ENCODE measurements at regions not wholly inside any gene's neighbourhood (a gene's known extent, or its start where the extent isn't known, plus 50 kb on each side); places are given as distances from the start of the nearest gene placed in this dataset.

DNA sequence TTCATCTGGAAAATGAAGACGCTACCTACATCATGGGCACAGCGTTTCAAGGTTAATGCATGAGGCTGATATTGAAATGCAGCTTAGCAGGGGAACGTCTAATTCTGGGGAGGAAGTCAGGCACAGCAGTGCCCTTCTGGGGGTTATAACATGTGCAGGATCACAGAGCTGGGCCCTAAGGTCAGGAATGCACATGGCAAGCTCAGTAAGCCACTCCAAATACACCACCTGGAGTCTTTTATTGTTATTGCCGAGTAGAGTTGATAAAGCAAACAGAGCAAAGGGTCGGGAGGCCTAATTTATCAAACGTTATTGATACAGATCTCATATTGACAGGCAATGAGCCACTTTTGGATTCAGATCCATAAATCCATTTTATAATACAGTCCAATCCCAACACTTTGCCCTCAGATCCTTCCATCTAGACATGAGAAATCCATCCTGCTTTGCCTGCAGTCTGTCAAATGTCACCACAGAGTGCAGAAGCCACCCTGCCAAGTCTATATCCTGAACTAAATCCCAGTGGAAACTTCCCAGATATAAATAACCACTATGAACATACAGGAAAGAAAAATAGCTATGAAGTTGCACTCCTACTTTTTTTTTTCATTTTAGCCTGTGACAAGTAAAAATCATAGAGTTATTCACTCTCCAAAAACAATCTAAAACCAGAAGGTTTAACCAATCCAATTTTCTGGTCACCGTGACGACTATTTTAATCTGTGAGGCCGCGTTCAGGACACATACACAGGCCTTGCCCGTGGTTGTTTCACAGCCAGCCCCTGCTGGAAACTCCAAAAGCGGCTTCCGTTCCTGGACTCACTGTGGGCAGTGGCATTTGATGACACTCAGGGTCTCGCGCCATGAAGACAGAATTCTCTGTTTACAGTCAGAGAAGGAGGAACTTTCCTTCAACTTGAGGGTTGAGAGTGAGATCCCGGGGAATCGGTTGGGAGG lies 335.4 kb downstream of the DHX15 start:
- DNase-seq (ENCODE audit: low read depth in 1 of 2, low spot score in 1 of 2), result no peak

DNA sequence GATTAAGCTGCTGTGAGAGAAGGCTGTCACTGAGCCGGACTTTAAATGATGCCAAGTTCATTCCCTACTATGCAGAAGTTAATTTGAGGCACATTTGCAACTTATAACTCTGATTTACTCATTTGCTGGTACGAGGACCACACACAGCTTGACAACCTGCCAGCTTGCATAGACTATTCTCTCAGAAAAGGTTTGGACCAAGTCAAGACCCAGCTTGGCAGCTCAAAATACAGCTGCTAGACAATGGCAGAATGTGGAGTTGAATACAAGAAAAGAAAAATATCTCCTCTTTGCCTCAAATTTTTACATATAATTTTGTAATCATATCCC lies 338.9 kb downstream of the DHX15 start:
- DNase-seq (ENCODE audit: low read depth in 1 of 2, low spot score in 1 of 2), result no peak

DNA sequence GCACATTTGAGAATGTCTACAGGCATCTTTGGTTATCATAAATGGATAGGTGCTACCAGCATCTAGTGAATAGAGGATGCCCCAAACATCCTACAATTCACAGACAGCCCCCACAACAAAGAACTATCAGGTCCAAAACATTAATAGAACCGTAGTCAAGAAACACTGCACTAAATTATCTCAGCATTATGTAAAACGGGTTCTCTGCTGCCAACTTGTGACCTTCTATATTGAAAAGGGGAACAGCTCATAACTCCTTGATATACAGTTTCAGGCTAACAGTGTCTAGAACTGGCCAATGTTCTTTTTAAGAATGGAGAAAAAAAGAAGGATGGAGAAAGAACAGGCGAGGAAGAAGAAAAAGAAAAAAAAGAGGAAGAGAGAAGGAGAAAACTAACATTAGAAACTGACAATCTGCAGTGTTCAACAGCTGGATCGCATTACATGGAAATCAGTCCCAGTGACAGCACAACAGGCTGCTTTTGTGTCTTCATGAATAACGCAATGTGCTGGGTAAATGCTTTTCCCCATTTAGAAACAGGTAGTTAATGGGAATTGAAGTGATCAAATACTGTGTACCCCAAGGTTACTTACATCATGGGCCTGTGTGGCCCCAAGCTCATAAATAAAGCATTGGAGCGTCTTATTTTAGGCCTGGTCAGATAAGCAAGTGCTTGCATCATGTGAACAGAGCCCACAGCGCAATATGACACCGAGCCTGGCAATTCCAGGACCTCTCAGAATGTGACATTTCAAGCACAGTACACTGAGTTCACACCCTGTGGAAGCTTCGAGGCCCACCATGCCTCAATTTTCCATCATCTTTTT lies 339.5 kb downstream of the DHX15 start:
- no peak for DNase-seq (ENCODE audit: low read depth in 1 of 2, low spot score in 1 of 2)

DNA sequence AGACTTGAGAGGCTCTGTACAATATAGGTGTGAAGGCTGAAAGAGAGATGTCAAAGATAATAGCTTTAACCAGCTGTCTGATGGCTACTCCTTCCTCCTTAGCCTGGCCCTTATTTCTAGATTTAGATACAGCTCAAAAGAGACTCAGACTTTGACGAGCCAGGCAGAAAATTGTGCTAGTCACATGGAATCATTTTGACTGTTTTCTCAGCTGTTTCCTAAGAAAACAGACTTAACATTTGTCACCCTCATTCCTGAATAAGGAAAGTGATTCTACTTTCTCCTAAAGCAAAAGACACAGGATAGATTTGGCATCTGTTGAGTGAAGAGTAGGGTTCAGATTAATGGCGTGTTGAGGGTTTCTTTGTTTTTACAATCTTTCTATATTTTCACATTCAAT lies 340.7 kb downstream of the DHX15 start:
- no peak for DNase-seq (ENCODE audit: low read depth in 1 of 2, low spot score in 1 of 2)

DNA sequence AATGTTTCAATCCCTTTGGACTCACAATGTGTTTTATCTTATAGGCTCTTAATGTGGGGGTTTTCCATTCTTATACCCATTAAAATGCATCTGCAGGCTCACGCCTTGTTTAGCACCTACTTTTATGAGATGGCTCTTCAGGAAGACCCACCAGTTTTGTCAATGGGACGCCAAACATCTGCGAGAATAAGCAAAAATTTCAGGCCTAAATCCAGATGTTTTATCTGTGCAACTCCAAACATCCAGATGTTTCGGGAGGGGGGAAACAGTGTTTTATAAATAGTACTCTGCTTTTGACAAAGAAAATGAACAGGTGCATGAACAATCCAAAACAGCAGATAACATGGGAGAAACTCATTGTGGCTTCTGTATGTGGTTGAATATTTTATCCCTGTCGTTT lies 342.8 kb downstream of the DHX15 start:
- no peak for DNase-seq (ENCODE audit: low read depth in 1 of 2, low spot score in 1 of 2)

DNA sequence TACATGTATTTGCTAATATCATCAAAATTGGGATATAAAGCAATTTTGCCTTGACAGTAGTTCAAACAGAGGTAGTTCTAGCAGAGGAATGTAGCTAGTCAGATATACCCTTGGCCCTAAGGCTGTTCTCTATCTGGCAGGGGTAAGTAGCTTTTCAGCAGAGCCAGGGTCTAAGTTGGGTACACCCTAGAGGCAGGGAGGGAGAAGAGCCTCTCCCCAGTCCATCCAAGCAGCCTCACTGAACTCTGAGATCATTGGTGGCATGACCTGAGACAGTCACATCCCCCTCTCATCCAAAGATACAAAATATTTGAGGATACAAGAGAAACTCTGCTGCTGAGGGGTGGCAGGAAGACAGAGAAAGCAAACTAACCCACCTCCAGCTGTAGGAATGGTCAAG lies 343.7 kb downstream of the DHX15 start:
- no peak for DNase-seq (ENCODE audit: low read depth in 1 of 2, low spot score in 1 of 2)

DNA sequence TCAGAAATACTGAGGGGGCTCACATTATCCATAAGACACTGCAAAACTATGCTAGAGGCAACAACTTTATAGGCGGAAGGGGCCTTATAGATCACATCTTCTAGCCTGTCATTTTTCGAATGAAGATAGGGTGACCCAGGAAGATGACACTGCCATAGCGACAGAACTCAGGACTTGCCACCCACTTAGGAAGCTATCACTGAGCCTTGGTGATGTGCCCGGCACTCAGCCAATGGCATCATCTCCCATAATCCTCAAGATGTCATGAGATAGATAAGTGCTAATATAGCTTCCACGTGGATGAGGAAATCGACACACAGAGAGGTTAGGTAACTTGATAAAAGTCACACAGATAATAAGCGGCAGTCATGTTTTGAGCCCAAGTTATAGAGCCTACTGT lies 346.6 kb downstream of the DHX15 start:
- no peak for DNase-seq (ENCODE audit: low read depth in 1 of 2, low spot score in 1 of 2)

DNA sequence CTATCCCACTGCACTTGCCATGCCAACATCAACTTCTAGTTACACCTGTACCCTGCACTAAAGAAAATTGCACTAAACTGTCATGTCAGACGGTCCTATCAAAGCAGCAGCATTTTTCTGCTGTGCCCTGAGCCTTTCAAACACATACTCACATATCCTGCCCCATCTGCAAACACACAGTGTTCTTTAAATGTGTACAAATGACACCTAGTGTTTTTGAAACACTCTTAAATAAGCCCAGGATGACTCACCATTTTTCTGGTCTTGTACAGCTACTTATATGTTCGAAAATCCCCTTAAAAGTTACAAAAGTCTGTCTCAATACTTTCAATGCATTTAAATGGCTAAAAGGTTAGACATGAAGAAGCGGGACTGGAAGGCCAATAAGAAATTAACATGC lies 346.7 kb upstream of the PPARGC1A start:
- no peak for DNase-seq (ENCODE audit: low read depth in 1 of 2, low spot score in 1 of 2)

DNA sequence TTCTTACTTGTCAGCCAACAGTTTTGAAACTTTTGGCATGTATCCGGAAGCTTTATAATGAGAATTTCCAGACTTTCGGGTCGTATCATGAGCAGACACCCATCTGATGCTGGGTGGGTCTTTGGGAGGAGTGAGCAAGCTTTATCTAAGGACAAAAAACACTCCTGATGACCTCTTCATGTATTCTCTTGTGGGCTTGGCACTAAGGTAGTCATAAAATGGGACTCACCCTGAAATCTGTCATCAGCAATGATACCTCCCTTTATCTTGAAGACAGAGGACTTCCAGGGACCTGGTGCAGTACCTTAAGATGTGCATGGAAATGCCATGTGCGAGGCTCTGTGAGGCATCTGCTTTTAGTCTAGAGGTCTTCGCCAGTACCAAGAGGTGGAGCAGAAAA lies 346.3 kb upstream of the PPARGC1A start:
- DNase-seq (ENCODE audit: low read depth in 1 of 2, low spot score in 1 of 2), result no peak

DNA sequence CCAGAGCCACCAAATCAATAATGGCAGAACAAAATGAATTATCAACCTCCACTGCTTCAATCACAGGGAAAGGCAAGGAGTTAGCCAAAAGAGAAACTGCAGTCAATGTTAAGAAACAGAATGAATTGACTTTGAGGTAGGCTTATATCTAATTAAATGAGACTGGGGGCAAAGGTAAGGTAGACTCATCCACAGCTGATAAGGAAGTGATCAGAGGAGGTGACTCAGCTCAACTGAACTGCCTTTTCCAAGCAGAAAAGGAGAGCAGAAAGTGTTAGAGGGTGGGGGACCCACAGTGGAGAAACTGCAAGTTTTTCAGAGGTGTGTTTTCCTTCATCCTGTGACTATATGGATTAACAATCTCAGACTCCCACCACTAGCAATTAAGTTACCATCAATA lies 345.8 kb upstream of the PPARGC1A start:
- DNase-seq (ENCODE audit: low read depth in 1 of 2, low spot score in 1 of 2), result no peak

DNA sequence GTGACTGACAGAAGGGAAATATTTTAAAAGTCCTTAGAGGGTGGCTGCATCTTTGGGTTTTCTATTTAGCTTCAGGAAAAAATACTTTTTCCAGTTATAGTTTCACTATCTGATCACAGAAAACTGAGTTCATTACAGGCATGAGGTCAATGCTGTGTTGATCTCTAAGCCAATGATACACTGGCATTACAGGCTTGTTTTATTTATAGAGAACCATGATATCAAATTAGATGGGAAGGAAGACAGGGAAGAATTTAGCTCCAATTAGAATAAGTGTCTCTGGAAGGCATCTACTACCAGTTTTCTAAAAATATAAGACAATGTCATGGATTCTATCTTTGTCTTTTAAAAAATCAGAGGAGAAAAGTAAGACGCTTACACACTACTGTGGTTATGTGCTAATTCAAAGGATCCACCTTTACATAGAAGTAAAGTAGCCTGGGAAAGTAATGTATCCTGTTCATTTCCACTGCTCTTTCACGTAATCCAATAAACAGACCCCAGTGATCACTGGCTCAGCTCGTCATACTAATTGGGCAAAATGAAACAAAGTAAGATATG lies 344.5 kb upstream of the PPARGC1A start:
- DNase-seq (ENCODE audit: low read depth in 1 of 2, low spot score in 1 of 2), result no peak

DNA sequence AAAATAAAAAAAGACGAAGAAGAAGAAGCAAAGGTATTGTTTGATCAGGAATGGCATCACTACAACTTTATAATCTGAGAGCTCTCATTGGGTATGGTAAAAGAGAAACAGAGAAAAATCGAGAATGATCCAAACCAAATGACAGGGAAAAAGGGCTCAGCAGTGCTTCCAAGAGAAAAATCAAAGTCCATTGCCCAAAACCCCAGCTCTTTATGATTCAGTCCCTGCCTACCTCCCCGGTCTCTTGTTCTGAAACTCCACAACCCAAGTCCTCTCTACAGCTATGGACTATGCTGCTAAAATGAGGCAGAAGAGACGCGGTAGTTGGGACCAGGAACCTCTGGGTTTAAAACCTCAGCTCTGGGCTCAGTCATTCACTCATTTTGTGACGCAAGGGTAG lies 341.1 kb upstream of the PPARGC1A start:
- no peak for DNase-seq (ENCODE audit: low read depth in 1 of 2, low spot score in 1 of 2)

DNA sequence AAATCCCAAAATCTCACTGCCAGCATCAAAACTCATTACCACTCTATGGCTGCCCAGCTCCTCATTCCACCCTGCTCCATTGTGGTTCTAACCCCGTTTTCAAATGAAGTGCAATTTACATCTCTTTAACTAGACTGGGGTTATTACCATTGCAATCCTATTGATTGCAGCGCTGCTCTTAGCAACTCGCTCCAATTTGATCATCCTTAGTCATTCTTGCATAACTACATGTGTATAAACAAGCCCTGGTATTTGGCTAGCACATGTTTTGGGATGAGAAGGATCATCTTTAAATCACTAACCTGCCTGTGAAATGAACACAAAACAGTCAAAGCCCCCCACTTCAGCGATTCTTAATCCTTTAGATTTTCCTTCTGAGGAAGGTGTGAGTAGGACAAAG lies 340.1 kb upstream of the PPARGC1A start:
- DNase-seq (ENCODE audit: low read depth in 1 of 2, low spot score in 1 of 2), result no peak

DNA sequence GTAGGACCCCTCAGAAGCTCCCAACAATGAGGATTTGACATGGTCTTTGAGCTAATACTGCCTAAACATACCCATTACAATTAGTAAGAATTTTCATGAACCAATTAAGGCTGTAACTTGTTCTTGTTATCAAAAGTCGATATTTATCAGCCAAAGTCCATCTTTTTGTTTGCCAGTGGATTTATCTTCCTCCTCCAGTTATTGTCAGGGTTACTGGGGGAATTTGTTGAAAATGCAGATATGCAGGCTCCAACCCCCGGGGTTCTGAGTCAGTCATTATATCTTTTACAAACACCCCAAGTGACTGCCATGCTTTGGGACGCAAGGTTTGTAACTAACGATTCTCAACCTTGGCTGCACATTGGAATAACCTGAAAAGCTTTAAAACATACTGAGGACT lies 338.8 kb upstream of the PPARGC1A start:
- no peak for DNase-seq (ENCODE audit: low read depth in 1 of 2, low spot score in 1 of 2)

DNA sequence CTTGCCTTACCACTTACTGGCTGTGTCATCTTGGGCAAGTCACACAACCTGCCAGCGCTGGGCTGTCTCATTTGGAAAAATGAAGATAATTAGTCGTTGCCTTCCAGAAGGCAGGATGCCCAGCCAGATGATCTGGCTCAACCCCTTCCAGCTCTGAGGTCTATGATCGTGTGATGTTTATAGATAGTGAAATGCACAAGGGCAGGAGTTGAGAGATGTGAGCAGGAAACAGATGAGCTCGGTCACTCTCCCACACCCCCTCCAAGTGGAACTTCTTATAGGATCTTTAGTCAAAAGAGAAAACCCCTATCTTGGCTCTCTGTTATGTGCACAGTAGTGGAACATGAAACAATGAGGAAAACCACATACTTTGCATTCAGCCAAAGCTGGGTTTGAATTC lies 336.8 kb upstream of the PPARGC1A start:
- DNase-seq (ENCODE audit: low read depth in 1 of 2, low spot score in 1 of 2), result no peak

DNA sequence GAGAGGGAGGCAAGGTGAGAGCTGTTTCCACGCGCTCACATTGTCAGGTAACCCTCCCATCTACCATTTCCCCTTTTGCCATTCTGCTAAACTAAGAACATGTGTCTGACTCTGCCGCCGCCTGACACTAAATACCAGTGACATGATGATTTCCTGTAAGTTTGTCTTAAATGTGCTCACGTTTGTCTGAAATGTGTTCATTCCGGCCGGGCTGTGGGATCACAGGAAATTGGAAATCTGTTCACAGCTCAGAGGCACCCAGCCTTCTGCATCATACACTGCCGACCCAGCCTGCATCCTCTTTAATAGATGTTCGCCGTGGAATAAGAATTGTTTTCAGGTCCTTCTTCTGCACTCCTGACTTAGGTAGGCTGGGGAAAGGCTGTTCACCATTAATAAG lies 336.2 kb upstream of the PPARGC1A start:
- no peak for DNase-seq (ENCODE audit: low read depth in 1 of 2, low spot score in 1 of 2)

DNA sequence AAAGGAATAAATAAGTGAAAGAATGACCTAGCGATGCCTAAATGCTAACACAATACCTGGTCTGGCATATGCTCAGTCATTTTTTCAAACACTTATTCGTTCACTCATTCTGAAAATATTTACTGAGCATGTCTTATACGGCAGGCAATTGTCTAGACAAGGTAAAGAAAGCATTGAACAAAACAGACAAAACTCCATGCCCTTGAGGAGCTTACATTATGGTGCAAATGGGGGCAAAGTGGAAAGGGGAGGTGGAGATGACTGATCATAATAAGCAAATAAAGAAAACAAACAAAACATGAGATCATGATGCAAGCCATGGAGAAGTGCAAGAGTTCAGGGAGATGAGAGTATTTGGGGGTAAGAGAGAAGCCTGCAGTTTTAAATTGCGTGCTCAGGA lies 334.6 kb upstream of the PPARGC1A start:
- no peak for DNase-seq (ENCODE audit: low read depth in 1 of 2, low spot score in 1 of 2)

DNA sequence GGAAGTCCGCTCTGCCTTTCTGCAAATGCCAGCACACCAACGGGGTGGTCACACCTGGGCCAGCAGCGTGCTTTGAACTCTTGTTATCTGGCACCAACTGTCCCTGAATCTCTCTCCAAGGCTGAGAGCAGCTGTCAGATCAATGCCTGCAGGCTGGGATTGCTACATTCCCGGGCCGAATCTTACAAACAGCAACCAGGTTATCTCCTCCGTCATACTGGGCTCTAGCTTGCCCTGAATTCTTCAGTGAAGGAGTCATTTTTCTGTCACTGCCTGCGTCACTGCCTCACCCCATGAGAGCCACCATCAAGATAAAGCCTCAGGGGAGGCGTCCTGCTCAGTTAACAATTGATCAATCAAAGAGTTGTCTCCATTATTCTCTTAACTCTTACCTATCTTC lies 329.4 kb upstream of the PPARGC1A start:
- no peak for DNase-seq (ENCODE audit: low read depth in 1 of 2, low spot score in 1 of 2)

DNA sequence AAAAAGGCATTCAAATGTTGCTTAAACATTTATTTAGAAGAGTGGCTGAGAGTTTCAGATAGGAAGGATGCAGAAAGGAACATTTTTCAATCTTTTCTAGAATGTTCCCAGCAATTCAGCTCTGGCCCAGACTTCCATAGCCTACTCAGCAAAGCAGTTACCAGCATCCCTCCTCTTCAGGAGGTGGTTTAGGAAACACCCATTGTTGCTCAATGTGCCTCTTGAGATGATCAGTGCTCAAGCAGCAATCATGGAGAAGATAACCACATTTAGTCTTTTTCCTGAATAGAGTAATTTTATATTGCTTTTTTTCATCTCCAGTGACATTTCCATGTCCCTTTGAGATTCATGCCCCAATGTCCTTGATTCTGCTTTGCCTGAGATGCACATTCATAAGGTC lies 328.7 kb upstream of the PPARGC1A start:
- no peak for DNase-seq (ENCODE audit: low read depth in 1 of 2, low spot score in 1 of 2)

DNA sequence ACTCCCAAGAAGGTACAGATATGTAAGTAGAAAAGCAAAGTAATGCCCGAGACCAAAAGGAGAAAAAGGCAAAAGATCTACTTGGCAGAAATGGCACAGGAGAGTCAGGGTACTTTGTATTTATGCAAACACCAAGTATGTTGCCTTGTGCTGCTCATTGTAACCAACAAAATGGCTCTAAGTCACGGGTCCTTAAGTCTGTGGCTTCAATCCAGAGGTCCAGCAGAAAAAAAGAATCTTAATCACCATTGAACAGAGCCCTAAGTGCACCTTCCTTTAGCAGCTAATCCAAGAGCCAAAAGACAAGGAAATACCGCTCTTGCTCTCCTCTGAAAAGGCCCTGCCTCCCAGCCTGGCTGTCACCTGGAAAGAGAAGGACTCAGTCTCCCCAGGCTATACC lies 324.9 kb upstream of the PPARGC1A start:
- DNase-seq (ENCODE audit: low read depth in 1 of 2, low spot score in 1 of 2), result no peak

DNA sequence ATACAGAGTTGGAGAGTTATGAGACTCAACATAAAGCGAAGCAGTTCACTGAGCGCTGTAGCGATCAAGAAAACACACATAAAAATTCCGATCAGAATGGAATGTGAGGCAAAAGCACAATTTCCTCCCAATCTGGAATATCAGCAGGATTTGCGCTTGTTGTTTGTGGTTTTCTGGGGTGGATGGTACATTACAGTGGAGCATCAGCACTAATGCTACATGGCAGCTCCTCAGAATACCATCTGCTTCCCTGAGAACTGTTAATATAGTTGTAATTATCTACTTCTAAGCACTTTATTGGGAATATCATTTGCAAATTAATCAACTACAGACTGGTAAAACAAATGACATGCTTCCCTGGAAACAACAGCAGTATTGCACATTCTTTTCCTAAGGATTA lies 324.1 kb upstream of the PPARGC1A start:
- DNase-seq (ENCODE audit: low read depth in 1 of 2, low spot score in 1 of 2), result no peak

DNA sequence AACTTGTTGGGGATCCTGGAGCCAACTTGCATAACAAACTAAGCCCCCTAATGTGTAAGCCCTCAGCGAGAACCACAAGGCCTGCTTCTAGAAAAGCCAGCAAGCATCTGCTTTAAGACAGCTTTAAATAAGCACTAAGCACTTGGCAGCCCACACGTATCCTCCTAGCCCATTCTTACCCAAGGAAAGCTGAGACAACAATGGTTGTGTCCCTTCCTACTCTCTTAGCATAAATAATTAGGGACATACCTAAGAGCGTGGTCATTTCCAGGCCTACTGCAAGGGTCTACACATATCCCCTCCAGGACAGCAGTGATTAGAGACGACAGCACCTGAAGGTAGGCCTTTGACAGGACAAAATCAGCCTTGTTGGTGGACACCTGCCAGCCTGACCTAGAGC lies 322.8 kb upstream of the PPARGC1A start:
- DNase-seq (ENCODE audit: low read depth in 1 of 2, low spot score in 1 of 2), result no peak
